Peyer's patch (tissue), 4 donors: ENCODE measurements at regions not wholly inside any gene's neighbourhood (a gene's known extent, or its start where the extent isn't known, plus 50 kb on each side); places are given as distances from the start of the nearest gene placed in this dataset.

ENCODE experiments used
- DNase-seq, 3 donors: peaks; one replicate each; pipeline ENCODE4 v3.0.0-alpha.2; 2017 to 2019
- H3K27ac ChIP-seq, 4 donors: fragments of 200-600 bp; sonication (generic); one replicate each; pipeline ENCODE4 v1.5.1; 2016 to 2019
- H3K27me3 ChIP-seq, 2 donors: fragments of 200-600 bp; sonication (generic); one replicate each; pipeline ENCODE4 v1.5.1; 2019
- H3K36me3 ChIP-seq, 3 donors: fragments of 200-600 bp; sonication (generic); one replicate each; pipeline ENCODE4 v1.5.1; 2016 to 2019
- H3K4me1 ChIP-seq, 4 donors: fragments of 200-600 bp; sonication (generic); one replicate each; pipeline ENCODE4 v1.5.1; 2016 to 2019
- H3K4me3 ChIP-seq, 4 donors: fragments of 200-600 bp; sonication (generic); 1 replicate in 3 of 4; 2 replicates in 1 of 4; pipeline ENCODE4 v1.5.1; 2016 to 2019; ENCODE audit warnings: mild to moderate bottlenecking in 1 of 4
- H3K9me3 ChIP-seq, 4 donors: fragments of 200-600 bp; sonication (generic); one replicate each; pipeline ENCODE4 v1.5.1; 2016 to 2019; ENCODE audit warnings: mild to moderate bottlenecking in 1 of 4
- CTCF ChIP-seq, 6 experiments: fragments of 450-650 bp in 4 of 6; fragments of 200-600 bp in 2 of 6; sonication (generic) in 1 of 6; IDR thresholded peaks; one replicate each; pipeline ENCODE4 v1.5.1; 2017 to 2019; ENCODE audit warnings: antibody characterized with exemption in 6 of 6, mild to moderate bottlenecking in 3 of 6, moderate library complexity in 1 of 6
- POLR2A ChIP-seq, 2 donors: fragments of 450-650 bp; IDR thresholded peaks; one replicate each; pipeline ENCODE4 v1.5.1; 2017; ENCODE audit warnings: antibody characterized with exemption in 2 of 2, mild to moderate bottlenecking in 2 of 2, moderate library complexity in 2 of 2

DNA sequence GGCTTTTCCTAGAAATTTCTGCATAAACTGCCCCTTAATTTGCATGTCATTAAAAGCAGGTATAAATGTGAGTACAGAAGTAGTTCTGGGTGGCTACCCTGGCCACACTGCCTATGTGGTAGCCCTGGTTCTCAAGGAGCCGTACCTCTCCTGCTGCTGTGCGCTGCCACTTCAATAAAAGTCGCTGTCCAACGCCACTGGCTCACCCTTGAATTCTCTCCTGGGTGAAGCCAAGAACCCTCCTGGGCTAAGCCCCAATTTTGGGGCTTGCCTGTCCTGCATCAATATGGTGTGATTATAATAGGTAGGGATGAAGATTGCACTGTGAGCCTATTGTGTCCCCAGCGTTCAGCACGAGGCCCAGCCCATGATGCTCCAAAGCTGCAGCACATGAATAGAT, 65.6 kb upstream of the C1orf174 start:
- TF ChIP-seq CTCF (IDR thresholded peaks at IDR 0.05) (no peak), POLR2A (IDR thresholded peaks at IDR 0.05) (no peak)
- no peaks in the 10 kb centered on the region for H3K36me3 ChIP-seq
- H3K9me3 ChIP-seq, result no peaks in the 10 kb centered on the region
- H3K4me3 ChIP-seq, result no peak overlapping the region
- H3K27ac ChIP-seq, result no peak overlapping the region
- DNase-seq, result no peak
- no peaks in the 10 kb centered on the region for H3K27me3 ChIP-seq
- H3K4me1 ChIP-seq, result no peaks in the 10 kb centered on the region

GRCh38 chr1:3968851-3969250, 68.8 kb upstream of the C1orf174 start:
- Histone ChIP-seq H3K4me1 (no peaks in the 10 kb centered on the region), H3K9me3 (no peaks in the 10 kb centered on the region), H3K27ac (no peak overlapping the region), H3K27me3 (no peaks in the 10 kb centered on the region), H3K36me3 (no peaks in the 10 kb centered on the region), H3K4me3 (no peak overlapping the region)
- TF ChIP-seq POLR2A (IDR thresholded peaks at IDR 0.05), result no peak
- TF ChIP-seq CTCF (IDR thresholded peaks at IDR 0.05), result no peak
- no peak for DNase-seq

GRCh38 chr1:3971981-3972380, 71.9 kb upstream of the C1orf174 start:
- no peak for DNase-seq
- no peak for TF ChIP-seq POLR2A (IDR thresholded peaks at IDR 0.05)
- no peak for TF ChIP-seq CTCF (IDR thresholded peaks at IDR 0.05)
- Histone ChIP-seq H3K4me1 (no peaks in the 10 kb centered on the region), H3K27ac (no peak overlapping the region), H3K27me3 (no peaks in the 10 kb centered on the region), H3K4me3 (no peak overlapping the region), H3K9me3 (no peaks in the 10 kb centered on the region), H3K36me3 (no peaks in the 10 kb centered on the region)

GRCh38 chr1:3975903-3976630, 76.0 kb upstream of the C1orf174 start:
- H3K9me3 ChIP-seq, result no peaks in the 10 kb centered on the region
- H3K27ac ChIP-seq, result no peak overlapping the region
- H3K4me1 ChIP-seq, result no peaks in the 10 kb centered on the region
- no peak overlapping the region for H3K4me3 ChIP-seq
- no peaks in the 10 kb centered on the region for H3K36me3 ChIP-seq
- no peak for DNase-seq
- H3K27me3 ChIP-seq, result no peaks in the 10 kb centered on the region
- TF ChIP-seq POLR2A (IDR thresholded peaks at IDR 0.05) (no peak), CTCF (IDR thresholded peaks at IDR 0.05) (no peak)

DNA sequence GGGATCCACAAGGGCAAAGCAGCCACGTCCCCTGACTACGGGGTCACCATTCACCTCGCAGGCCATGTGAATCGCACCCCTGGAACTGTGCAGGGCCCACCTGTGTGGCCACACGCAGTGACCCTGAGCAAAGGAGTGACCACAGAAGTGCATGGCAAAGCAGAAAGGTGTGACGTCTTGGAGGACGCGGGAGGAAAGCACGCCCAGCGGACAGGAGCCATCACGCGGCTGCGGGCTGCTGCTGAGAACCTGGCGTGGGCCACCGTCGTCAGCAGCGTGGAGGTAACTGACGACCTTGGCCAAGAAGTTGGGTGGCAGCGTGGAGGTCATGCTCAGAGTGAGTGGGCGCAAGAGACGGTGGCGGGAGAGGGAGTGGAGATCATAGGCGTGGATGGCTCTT, 76.7 kb upstream of the C1orf174 start:
- no peak overlapping the region for H3K4me3 ChIP-seq
- TF ChIP-seq CTCF (IDR thresholded peaks at IDR 0.05), result no peak
- no peak for TF ChIP-seq POLR2A (IDR thresholded peaks at IDR 0.05)
- no peaks in the 10 kb centered on the region for H3K36me3 ChIP-seq
- H3K4me1 ChIP-seq, result no peaks in the 10 kb centered on the region
- DNase-seq, result no peak
- H3K9me3 ChIP-seq, result no peaks in the 10 kb centered on the region
- no peak overlapping the region for H3K27ac ChIP-seq
- no peaks in the 10 kb centered on the region for H3K27me3 ChIP-seq
